ENCODE measurements at regions not wholly inside any gene's neighbourhood (a gene's known extent, or its start where the extent isn't known, plus 50 kb on each side); places are given as distances from the start of the nearest gene placed in this dataset.

DNA sequence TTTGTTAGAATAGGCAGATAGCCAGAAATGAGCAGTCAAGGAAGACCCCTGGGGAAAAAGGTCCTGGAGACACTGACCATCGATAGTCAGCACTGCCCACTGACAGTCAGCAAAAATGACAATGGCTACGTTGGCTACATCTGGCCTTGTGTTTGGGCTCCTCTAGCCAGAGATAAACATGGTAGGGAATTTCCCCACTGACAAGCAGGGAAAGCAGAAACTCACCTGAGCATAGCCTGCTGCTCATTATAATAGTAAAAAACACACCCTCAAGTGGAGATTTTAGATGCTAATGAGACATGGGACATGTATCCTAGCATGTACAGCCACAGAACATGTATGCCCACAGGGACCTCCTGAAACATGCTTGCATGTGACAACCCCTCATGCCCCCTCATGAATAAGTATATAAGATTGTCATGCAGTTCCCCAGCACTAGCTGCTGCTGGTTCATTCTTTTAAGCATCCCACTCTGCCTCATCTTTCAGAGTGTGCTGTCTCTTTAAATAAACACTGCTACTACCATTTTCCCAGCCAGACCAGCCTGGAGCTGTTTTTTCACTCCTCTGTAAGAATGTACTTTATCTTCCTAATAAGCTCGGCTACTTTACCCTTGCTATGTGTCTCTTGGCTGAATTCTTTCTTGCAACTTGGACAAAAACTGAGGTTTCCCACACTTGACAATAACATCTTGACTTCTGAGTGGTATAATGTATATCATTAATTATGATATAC lies 550.1 kb upstream of the CDH8 start:
- H3K4me3 ChIP-seq (ENCODE audit: low read depth, low read length), result no peak overlapping the region
- no peak overlapping the region for H3K27ac ChIP-seq (ENCODE audit: low read depth, low read length)
- no peaks in the 10 kb centered on the region for H3K36me3 ChIP-seq (ENCODE audit: insufficient read depth, low read length)
- H3K79me2 ChIP-seq (ENCODE audit: control insufficient read depth, insufficient read depth, low read length, unreplicated experiment), result no peaks in the 10 kb centered on the region
- H3K27me3 ChIP-seq (ENCODE audit: insufficient read depth, low read length), result no peaks in the 10 kb centered on the region
- H3K4me1 ChIP-seq (ENCODE audit: control insufficient read depth, insufficient read depth, low read length, unreplicated experiment), result no peaks in the 10 kb centered on the region
- no peak overlapping the region for H2AFZ ChIP-seq (ENCODE audit: low read length, unreplicated experiment)

GRCh38 chr16:62585041-62585545 lies 548.9 kb upstream of the CDH8 start:
- H3K79me2 ChIP-seq (ENCODE audit: control insufficient read depth, insufficient read depth, low read length, unreplicated experiment), result no peaks in the 10 kb centered on the region
- H3K4me3 ChIP-seq (ENCODE audit: low read depth, low read length), result no peak overlapping the region
- H2AFZ ChIP-seq (ENCODE audit: low read length, unreplicated experiment), result no peak overlapping the region
- no peaks in the 10 kb centered on the region for H3K27me3 ChIP-seq (ENCODE audit: insufficient read depth, low read length)
- H3K36me3 ChIP-seq (ENCODE audit: insufficient read depth, low read length), result no peaks in the 10 kb centered on the region
- no peak overlapping the region for H3K27ac ChIP-seq (ENCODE audit: low read depth, low read length)
- H3K4me1 ChIP-seq (ENCODE audit: control insufficient read depth, insufficient read depth, low read length, unreplicated experiment), result no peaks in the 10 kb centered on the region

DNA sequence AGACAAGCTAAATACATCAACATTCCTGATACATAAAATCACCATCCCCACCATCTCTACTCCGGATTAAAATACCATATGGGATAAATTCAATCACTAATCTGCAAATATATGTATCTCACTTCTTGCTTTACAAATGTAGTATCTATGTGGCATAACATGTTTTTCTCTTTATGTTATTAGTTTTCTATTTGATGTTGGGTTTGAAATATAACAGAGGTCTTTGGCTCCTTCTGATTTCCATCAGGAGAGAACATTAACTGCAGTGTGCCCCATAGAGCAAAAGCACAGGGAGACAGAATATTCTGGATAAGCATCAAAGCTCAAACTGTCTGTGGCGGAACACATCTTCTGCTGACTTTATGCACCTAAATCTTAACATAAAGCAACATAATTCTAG lies 547.2 kb upstream of the CDH8 start:
- Histone ChIP-seq H3K79me2 (ENCODE audit: control insufficient read depth, insufficient read depth, low read length, unreplicated experiment) (no peaks in the 10 kb centered on the region), H3K4me1 (ENCODE audit: control insufficient read depth, insufficient read depth, low read length, unreplicated experiment) (no peaks in the 10 kb centered on the region), H3K27me3 (ENCODE audit: insufficient read depth, low read length) (no peaks in the 10 kb centered on the region), H2AFZ (ENCODE audit: low read length, unreplicated experiment) (no peak overlapping the region), H3K27ac (ENCODE audit: low read depth, low read length) (no peak overlapping the region), H3K4me3 (ENCODE audit: low read depth, low read length) (no peak overlapping the region), H3K36me3 (ENCODE audit: insufficient read depth, low read length) (no peaks in the 10 kb centered on the region)

- no peaks in the 10 kb centered on the region for H3K4me1 ChIP-seq (ENCODE audit: control insufficient read depth, insufficient read depth, low read length, unreplicated experiment)
- no peak overlapping the region for H3K4me3 ChIP-seq (ENCODE audit: low read depth, low read length)
- no peaks in the 10 kb centered on the region for H3K79me2 ChIP-seq (ENCODE audit: control insufficient read depth, insufficient read depth, low read length, unreplicated experiment)
- no peaks in the 10 kb centered on the region for H3K36me3 ChIP-seq (ENCODE audit: insufficient read depth, low read length)
- no peak overlapping the region for H2AFZ ChIP-seq (ENCODE audit: low read length, unreplicated experiment)
- no peak overlapping the region for H3K27ac ChIP-seq (ENCODE audit: low read depth, low read length)
- H3K27me3 ChIP-seq (ENCODE audit: insufficient read depth, low read length), result no peaks in the 10 kb centered on the region
Measured at GRCh38 chr16:62573466-62573865, 537.2 kb upstream of the CDH8 start.

- Histone ChIP-seq H3K4me3 (ENCODE audit: low read depth, low read length) (no peak overlapping the region), H3K27me3 (ENCODE audit: insufficient read depth, low read length) (no peaks in the 10 kb centered on the region), H3K27ac (ENCODE audit: low read depth, low read length) (no peak overlapping the region), H3K36me3 (ENCODE audit: insufficient read depth, low read length) (no peaks in the 10 kb centered on the region), H2AFZ (ENCODE audit: low read length, unreplicated experiment) (no peak overlapping the region), H3K4me1 (ENCODE audit: control insufficient read depth, insufficient read depth, low read length, unreplicated experiment) (no peaks in the 10 kb centered on the region), H3K79me2 (ENCODE audit: control insufficient read depth, insufficient read depth, low read length, unreplicated experiment) (no peaks in the 10 kb centered on the region)
Measured at GRCh38 chr16:62568926-62569325, 532.7 kb upstream of the CDH8 start.

DNA sequence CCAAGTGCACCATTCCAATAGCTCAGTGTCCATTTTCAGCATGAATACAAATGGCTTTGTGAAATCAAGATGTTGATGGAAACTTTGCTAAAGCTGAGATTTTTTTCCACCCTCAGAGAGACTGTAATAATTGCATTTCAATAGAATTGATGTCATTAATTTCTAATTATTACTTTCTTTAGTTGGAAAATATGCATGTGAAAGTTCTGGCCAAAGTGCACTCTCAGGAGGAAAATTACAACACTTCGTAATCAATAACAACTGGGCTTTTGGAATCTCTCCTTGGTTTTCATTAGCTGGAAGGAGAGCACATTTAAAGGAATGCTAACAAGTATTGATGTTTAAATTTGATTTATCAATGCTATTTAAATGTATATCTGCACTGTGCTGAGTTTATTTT lies 529.5 kb upstream of the CDH8 start:
- no peaks in the 10 kb centered on the region for H3K27me3 ChIP-seq (ENCODE audit: insufficient read depth, low read length)
- H3K79me2 ChIP-seq (ENCODE audit: control insufficient read depth, insufficient read depth, low read length, unreplicated experiment), result no peaks in the 10 kb centered on the region
- no peak overlapping the region for H2AFZ ChIP-seq (ENCODE audit: low read length, unreplicated experiment)
- H3K27ac ChIP-seq (ENCODE audit: low read depth, low read length), result no peak overlapping the region
- H3K4me3 ChIP-seq (ENCODE audit: low read depth, low read length), result no peak overlapping the region
- H3K4me1 ChIP-seq (ENCODE audit: control insufficient read depth, insufficient read depth, low read length, unreplicated experiment), result no peaks in the 10 kb centered on the region
- H3K36me3 ChIP-seq (ENCODE audit: insufficient read depth, low read length), result no peaks in the 10 kb centered on the region

GRCh38 chr16:62564291-62564690 lies 528.1 kb upstream of the CDH8 start:
- no peak overlapping the region for H3K27ac ChIP-seq (ENCODE audit: low read depth, low read length)
- no peak overlapping the region for H3K4me3 ChIP-seq (ENCODE audit: low read depth, low read length)
- H3K4me1 ChIP-seq (ENCODE audit: control insufficient read depth, insufficient read depth, low read length, unreplicated experiment), result no peaks in the 10 kb centered on the region
- no peak overlapping the region for H2AFZ ChIP-seq (ENCODE audit: low read length, unreplicated experiment)
- H3K79me2 ChIP-seq (ENCODE audit: control insufficient read depth, insufficient read depth, low read length, unreplicated experiment), result no peaks in the 10 kb centered on the region
- no peaks in the 10 kb centered on the region for H3K36me3 ChIP-seq (ENCODE audit: insufficient read depth, low read length)
- no peaks in the 10 kb centered on the region for H3K27me3 ChIP-seq (ENCODE audit: insufficient read depth, low read length)

DNA sequence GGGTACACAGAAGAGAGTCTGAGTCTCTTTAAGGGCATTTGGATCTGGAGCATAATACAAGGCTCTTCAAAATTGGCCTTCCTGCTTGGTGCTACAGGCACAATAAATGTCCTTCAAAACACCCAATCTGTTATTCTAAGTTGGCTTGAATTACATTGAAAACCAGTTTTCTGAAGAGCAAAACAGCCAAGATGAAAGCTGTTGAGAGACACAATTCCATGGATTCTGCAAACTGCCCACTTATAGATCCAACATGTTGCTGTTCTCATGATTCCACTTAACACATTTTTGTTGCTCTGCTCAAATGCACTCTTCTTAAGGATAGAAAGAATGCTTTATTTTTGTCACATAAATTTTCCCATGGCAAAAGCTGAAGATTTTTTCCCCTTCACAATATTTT lies 525.9 kb upstream of the CDH8 start:
- H3K4me3 ChIP-seq (ENCODE audit: low read depth, low read length), result no peak overlapping the region
- no peak overlapping the region for H3K27ac ChIP-seq (ENCODE audit: low read depth, low read length)
- H3K27me3 ChIP-seq (ENCODE audit: insufficient read depth, low read length), result no peaks in the 10 kb centered on the region
- H3K79me2 ChIP-seq (ENCODE audit: control insufficient read depth, insufficient read depth, low read length, unreplicated experiment), result no peaks in the 10 kb centered on the region
- H3K36me3 ChIP-seq (ENCODE audit: insufficient read depth, low read length), result no peaks in the 10 kb centered on the region
- no peak overlapping the region for H2AFZ ChIP-seq (ENCODE audit: low read length, unreplicated experiment)
- no peaks in the 10 kb centered on the region for H3K4me1 ChIP-seq (ENCODE audit: control insufficient read depth, insufficient read depth, low read length, unreplicated experiment)

DNA sequence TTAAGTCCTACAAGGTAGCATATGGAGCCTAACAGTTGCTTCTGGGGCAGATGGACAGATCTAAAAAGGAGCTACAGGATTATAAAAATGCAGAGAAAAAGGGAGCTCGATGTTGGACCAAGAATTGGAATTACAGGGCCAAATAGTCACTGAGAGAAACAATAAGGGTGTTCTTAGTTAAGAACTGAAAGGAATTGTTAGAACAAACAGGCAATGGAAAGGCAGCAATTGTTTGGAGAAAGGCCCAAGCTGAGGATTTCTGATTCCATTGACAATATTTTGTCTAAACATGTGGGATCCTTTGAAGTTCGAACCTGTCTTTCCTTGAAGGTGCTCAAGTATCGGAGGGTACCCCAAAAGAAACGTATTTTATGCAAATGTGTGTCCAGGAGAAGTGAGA lies 513.6 kb upstream of the CDH8 start:
- no peak overlapping the region for H2AFZ ChIP-seq (ENCODE audit: low read length, unreplicated experiment)
- no peaks in the 10 kb centered on the region for H3K27me3 ChIP-seq (ENCODE audit: insufficient read depth, low read length)
- H3K4me1 ChIP-seq (ENCODE audit: control insufficient read depth, insufficient read depth, low read length, unreplicated experiment), result no peaks in the 10 kb centered on the region
- H3K79me2 ChIP-seq (ENCODE audit: control insufficient read depth, insufficient read depth, low read length, unreplicated experiment), result no peaks in the 10 kb centered on the region
- H3K4me3 ChIP-seq (ENCODE audit: low read depth, low read length), result no peak overlapping the region
- no peak overlapping the region for H3K27ac ChIP-seq (ENCODE audit: low read depth, low read length)
- no peaks in the 10 kb centered on the region for H3K36me3 ChIP-seq (ENCODE audit: insufficient read depth, low read length)

GRCh38 chr16:62548095-62548494 lies 511.9 kb upstream of the CDH8 start:
- Histone ChIP-seq H3K27ac (ENCODE audit: low read depth, low read length) (no peak overlapping the region), H3K4me1 (ENCODE audit: control insufficient read depth, insufficient read depth, low read length, unreplicated experiment) (no peaks in the 10 kb centered on the region)

DNA sequence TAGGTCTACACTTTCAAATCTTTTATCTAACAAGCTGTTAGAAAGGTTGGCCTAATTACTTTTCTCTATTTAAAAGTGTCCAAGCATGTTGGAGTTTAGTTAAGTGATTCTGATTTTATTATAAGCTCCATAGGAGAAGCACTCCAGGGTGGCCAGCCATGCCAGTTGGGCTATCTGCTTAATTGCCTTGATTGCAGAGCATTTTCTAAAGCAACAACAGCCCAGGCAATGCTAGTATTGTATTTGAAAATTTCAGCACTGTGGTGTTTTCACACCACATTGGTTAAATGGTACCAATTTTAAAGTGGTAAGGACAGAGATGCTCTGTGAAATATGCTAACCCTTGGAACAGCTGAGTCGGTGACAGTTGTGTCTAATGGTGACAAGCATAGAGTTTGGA lies 510.5 kb upstream of the CDH8 start:
- Histone ChIP-seq H3K4me3 (ENCODE audit: low read depth, low read length) (no peak overlapping the region), H3K4me1 (ENCODE audit: control insufficient read depth, insufficient read depth, low read length, unreplicated experiment) (no peaks in the 10 kb centered on the region), H2AFZ (ENCODE audit: low read length, unreplicated experiment) (no peak overlapping the region), H3K27ac (ENCODE audit: low read depth, low read length) (no peak overlapping the region), H3K27me3 (ENCODE audit: insufficient read depth, low read length) (no peaks in the 10 kb centered on the region), H3K79me2 (ENCODE audit: control insufficient read depth, insufficient read depth, low read length, unreplicated experiment) (no peaks in the 10 kb centered on the region), H3K36me3 (ENCODE audit: insufficient read depth, low read length) (no peaks in the 10 kb centered on the region)

More at GRCh38 chr16:62548095-62548494, 511.9 kb upstream of the CDH8 start:
- Histone ChIP-seq H2AFZ (ENCODE audit: low read length, unreplicated experiment) (no peak overlapping the region), H3K36me3 (ENCODE audit: insufficient read depth, low read length) (no peaks in the 10 kb centered on the region), H3K79me2 (ENCODE audit: control insufficient read depth, insufficient read depth, low read length, unreplicated experiment) (no peaks in the 10 kb centered on the region), H3K27me3 (ENCODE audit: insufficient read depth, low read length) (no peaks in the 10 kb centered on the region), H3K4me3 (ENCODE audit: low read depth, low read length) (no peak overlapping the region)

Data from ACC112 (cell line).